HepG2 (cell line): ENCODE measurements at regions not wholly inside any gene's neighbourhood (a gene's known extent, or its start where the extent isn't known, plus 50 kb on each side); places are given as distances from the start of the nearest gene placed in this dataset.

Experiments
- ATAC-seq: fragments of 200-7000 bp; cut with Tn5 transposase; 3 replicates; pipeline ENCODE4 v1.9.1; 2020; ENCODE audit warnings: mild to moderate bottlenecking, moderate library complexity
- BruUV-seq: library from RNA; stranded (reverse); fragments of 400-500 nt; replicated peaks from 2 replicates; lab custom pipeline; 2021; lab: Mats Ljungman, UMichigan
- CTCF ChIA-PET: fragments of 300-600 bp; formaldehyde crosslinking; extraction: SDS; loops from one replicate; lab custom pipeline; 2021; ENCODE audit warnings: low total read pairs, inconsistent platforms, low intra/inter-chr PET ratio; lab: Yijun Ruan, JAX
- POLR2A ChIA-PET: fragments of 350-600 bp; sonication (Branson Sonifier 250); formaldehyde crosslinking; loops from one replicate; lab custom pipeline; 2020; ENCODE audit warnings: antibody characterized with exemption, inconsistent platforms; lab: Yijun Ruan, JAX
- DNase-seq: peaks from one replicate; pipeline ENCODE4 v3.0.0-alpha.2; 2015; ENCODE audit warnings: low spot score
- FAIRE-seq: peaks from 3 replicates; lab custom pipeline; 2011; peaks lifted over from hg19 to GRCh38; lab: Jason Lieb, UNC
- H2AFZ ChIP-seq: one replicate; pipeline ENCODE4 v1.6.1; 2011; ENCODE audit warnings: low read length, inconsistent platforms
- H3K27ac ChIP-seq: fragments of 300-600 bp; 3 replicates; pipeline ENCODE4 v1.8.0; 2011; ENCODE audit warnings: mixed run types, mild to moderate bottlenecking, mixed read lengths, low read length, inconsistent platforms; ENCODE audit not compliant: insufficient read depth; ENCODE audit errors: extremely low read length
- H3K27me3 ChIP-seq, 2 experiments: fragments of 200-600 bp in 1 of 2; 2 replicates in 1 of 2; 3 replicates in 1 of 2; pipeline versions ENCODE4 v1.6.0 to v1.8.0; 2011; ENCODE audit warnings: low read length in 2 of 2, mild to moderate bottlenecking in 2 of 2, moderate library complexity in 2 of 2, inconsistent platforms in 1 of 2; ENCODE audit not compliant: insufficient read depth in 2 of 2, control insufficient read depth in 1 of 2
- H3K36me3 ChIP-seq, 2 experiments: fragments of 200-600 bp in 1 of 2; replicated peaks in 1 of 2; 2 replicates in 1 of 2; 3 replicates in 1 of 2; pipeline versions ENCODE4 v1.5.1 to v1.8.0; 2011; ENCODE audit warnings: low read length in 2 of 2, inconsistent platforms in 1 of 2; ENCODE audit not compliant: insufficient read depth in 2 of 2, control insufficient read depth in 1 of 2
- H3K4me1 ChIP-seq: 2 replicates; pipeline ENCODE4 v1.5.1; 2012; ENCODE audit warnings: low read length, inconsistent platforms; ENCODE audit not compliant: insufficient read depth
- H3K4me2 ChIP-seq: 2 replicates; pipeline ENCODE4 v1.6.0; 2011; ENCODE audit warnings: low read depth, low read length, inconsistent platforms
- H3K4me3 ChIP-seq, 3 experiments: fragments of 200-600 bp in 1 of 3; sonication (generic), shearing (Covaris generic) in 1 of 3; replicated peaks in 1 of 3; 2 replicates each; pipeline ENCODE4 v1.5.1; 2011 to 2016; ENCODE audit warnings: low read length in 3 of 3, inconsistent platforms in 2 of 3, low read depth in 2 of 3, mild to moderate bottlenecking in 2 of 3, control low read depth in 1 of 3, mixed read lengths in 1 of 3; ENCODE audit not compliant: insufficient read depth in 1 of 3
- H3K79me2 ChIP-seq: one replicate; pipeline ENCODE4 v1.6.1; 2011; ENCODE audit warnings: low read length, inconsistent platforms; ENCODE audit not compliant: insufficient read depth
- H3K9ac ChIP-seq: 2 replicates; pipeline ENCODE4 v1.6.0; 2011; ENCODE audit warnings: mild to moderate bottlenecking, low read depth, low read length, inconsistent platforms; ENCODE audit not compliant: insufficient read depth
- H3K9me3 ChIP-seq: 2 replicates; pipeline ENCODE4 v1.5.1; 2012; ENCODE audit warnings: mild to moderate bottlenecking, low read length
- H4K20me1 ChIP-seq: 2 replicates; pipeline ENCODE4 v1.6.0; 2011; ENCODE audit warnings: inconsistent platforms, mild to moderate bottlenecking, low read length, moderate library complexity; ENCODE audit not compliant: insufficient read depth
- E2F5 ChIP-seq: sonication (generic); formaldehyde crosslinking; conservative IDR thresholded peaks from 2 replicates; pipeline ENCODE4 v1.4.0; 2020; ENCODE audit warnings: missing genetic modification reagents
- FOSL1 ChIP-seq: sonication (generic); formaldehyde crosslinking; IDR thresholded peaks from 2 replicates; pipeline ENCODE4 v1.9.0; 2021; ENCODE audit warnings: missing genetic modification reagents, borderline replicate concordance
- FOXP1 ChIP-seq, 2 experiments: fragments of 450-650 bp in 1 of 2; IDR thresholded peaks; 2 replicates each; pipeline ENCODE4 v1.6.1; 2017 to 2018; ENCODE audit warnings: antibody characterized with exemption in 1 of 2
- GLI4 ChIP-seq: sonication (generic); formaldehyde crosslinking; IDR thresholded peaks from 2 replicates; pipeline ENCODE4 v1.5.1; 2020; ENCODE audit warnings: missing genetic modification reagents, mild to moderate bottlenecking, moderate library complexity, borderline replicate concordance
- HNF4A ChIP-seq: sonication (generic); formaldehyde crosslinking; IDR thresholded peaks from 2 replicates; pipeline ENCODE4 v1.4.0; 2020; ENCODE audit warnings: missing genetic modification reagents
- MYC ChIP-seq: sonication (generic); formaldehyde crosslinking; IDR thresholded peaks from 2 replicates; pipeline ENCODE4 v1.9.0; 2021; ENCODE audit warnings: missing genetic modification reagents, borderline replicate concordance
- NCOA5 ChIP-seq: sonication (generic); formaldehyde crosslinking; IDR thresholded peaks from 2 replicates; pipeline ENCODE4 v1.4.0; 2020; ENCODE audit warnings: missing genetic modification reagents
- NFYC ChIP-seq: IDR thresholded peaks from 2 replicates; pipeline ENCODE4 v1.6.1; 2016; ENCODE audit warnings: missing genetic modification reagents, missing compliant biosample characterization
- THAP8 ChIP-seq: sonication (generic); formaldehyde crosslinking; IDR thresholded peaks from 2 replicates; pipeline ENCODE4 v1.5.1; 2020; ENCODE audit warnings: missing genetic modification reagents, mild to moderate bottlenecking, borderline replicate concordance
- THAP9 ChIP-seq: sonication (generic); formaldehyde crosslinking; IDR thresholded peaks from 2 replicates; pipeline ENCODE4; 2020; ENCODE audit warnings: missing genetic modification reagents, mild to moderate bottlenecking, borderline replicate concordance
- ZNF138 ChIP-seq: sonication (generic); formaldehyde crosslinking; IDR thresholded peaks from 2 replicates; pipeline ENCODE4 v1.5.0; 2020; ENCODE audit warnings: mild to moderate bottlenecking, low read depth, missing genetic modification reagents
- ZNF350 ChIP-seq: sonication (generic); formaldehyde crosslinking; IDR thresholded peaks from 2 replicates; pipeline ENCODE4 v1.4.0; 2020; ENCODE audit warnings: mild to moderate bottlenecking, low read depth, missing genetic modification reagents, borderline replicate concordance
- ZNF367 ChIP-seq: sonication (generic); formaldehyde crosslinking; IDR thresholded peaks from 2 replicates; pipeline ENCODE4 v1.4.0; 2020; ENCODE audit warnings: missing genetic modification reagents, borderline replicate concordance
- ZNF746 ChIP-seq: sonication (generic); formaldehyde crosslinking; IDR thresholded peaks from 2 replicates; pipeline ENCODE4 v1.8.0; 2022; ENCODE audit warnings: mild to moderate bottlenecking, missing genetic modification reagents
- WGBS: methylation state at CpG from one replicate; pipeline ENCODE4 v1.1.6; 2017; ENCODE audit warnings: low lambda C conversion rate; 5-methylcytosine and 5-hydroxymethylcytosine counted together
- in situ Hi-C: cut with HindIII; loops from 2 replicates; pipeline ENCODE4 v1.10.0; 2017; ENCODE audit warnings: low pct_unique_long_range_greater_than_20kb; ENCODE audit not compliant: extremely low pct_ligation_motif_present
- intact Hi-C: fragments of 100-400 bp; cut with micrococcal nuclease; formaldehyde crosslinking; loops from one replicate; pipeline ENCODE4 v1.10.0; 2022; ENCODE audit not compliant: unreplicated experiment
- TF ChIP-seq, protein P1 (sequence below): IDR thresholded peaks from 2 replicates; pipeline ENCODE4 v1.6.1; 2012; ENCODE audit warnings: inconsistent platforms
- TF ChIP-seq, protein P2 (sequence below): sonication (generic); formaldehyde crosslinking; IDR thresholded peaks from 2 replicates; pipeline ENCODE4 v1.8.0; 2022; ENCODE audit warnings: missing genetic modification reagents, mild to moderate bottlenecking, borderline replicate concordance
- TF ChIP-seq, protein P3 (sequence below): sonication (generic); formaldehyde crosslinking; IDR thresholded peaks from 2 replicates; pipeline ENCODE4 v1.4.0; 2020; ENCODE audit warnings: missing genetic modification reagents

DNA sequence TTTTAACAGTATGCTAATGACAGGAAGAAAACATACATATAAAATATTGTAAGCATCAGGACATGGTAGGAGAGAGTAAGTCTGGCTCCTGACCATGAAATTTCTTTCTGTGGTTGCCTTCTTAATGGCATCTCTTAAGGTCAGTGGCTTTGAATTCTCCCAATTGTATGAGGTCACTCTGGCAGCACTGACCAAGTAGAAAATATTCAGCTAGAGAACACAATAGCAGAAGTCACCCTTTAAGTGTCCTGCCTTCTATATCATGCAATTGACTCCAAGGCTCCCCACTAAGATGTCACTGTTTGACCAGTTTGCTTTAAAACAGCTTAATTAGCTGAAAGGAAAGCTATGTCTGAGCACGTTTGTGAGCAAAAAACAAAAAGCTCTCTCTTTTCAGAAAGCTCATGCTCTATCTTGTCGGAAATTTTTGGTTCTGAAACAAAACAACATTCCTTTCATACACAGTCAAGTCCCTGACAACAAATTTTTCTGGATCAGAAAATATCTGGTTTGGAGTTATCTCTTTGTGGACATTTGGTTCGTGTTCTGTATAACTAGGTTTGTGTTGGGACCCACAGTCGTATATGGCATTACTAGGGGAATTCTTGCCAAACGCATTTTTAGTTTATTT is 120.9 kb upstream of the IFNGR1 start:
- 92% methylated on average over 5 of the region's 5 CpGs for WGBS
- Histone ChIP-seq H3K36me3 (no peaks in the 10 kb centered on the region), H3K79me2 (no peaks in the 10 kb centered on the region), H3K4me1 (peaks cover 25% of the 10 kb centered on the region), H2AFZ (peak overlapping the region; percentile 24), H3K4me3 (no peak overlapping the region), H3K27ac (no peak overlapping the region), H3K27me3 (no peaks in the 10 kb centered on the region), H3K9me3 (no peaks in the 10 kb centered on the region), H3K4me2 (no peak overlapping the region), H3K9ac (no peak overlapping the region), H4K20me1 (no peaks in the 10 kb centered on the region)
- ChIA-PET CTCF (no interaction called here), POLR2A (interaction anchor here (1.1 kb wide), 1 partner anchor 10 kb away, joined by 6 read pairs; no protein-coding TSS in a partner anchor)
- no TSS peak for BruUV-seq
- DNase-seq, result no peak
- in situ Hi-C loops (no loop called here), intact Hi-C loops (no loop called here)
- no peak for ATAC-seq
- no peak for FAIRE-seq
- TF ChIP-seq, protein P1, sequence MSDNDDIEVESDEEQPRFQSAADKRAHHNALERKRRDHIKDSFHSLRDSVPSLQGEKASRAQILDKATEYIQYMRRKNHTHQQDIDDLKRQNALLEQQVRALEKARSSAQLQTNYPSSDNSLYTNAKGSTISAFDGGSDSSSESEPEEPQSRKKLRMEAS, result no peak
- TF ChIP-seq HNF4A (CRISPR knock-in tag), result no peak
- TF ChIP-seq NCOA5, result no peak
- no peak for TF ChIP-seq NFYC
- no peak for TF ChIP-seq ZNF138 (CRISPR knock-in tag)
- no peak for TF ChIP-seq FOXP1 (IDR thresholded peaks at IDR 0.05)
- TF ChIP-seq FOXP1 (CRISPR knock-in tag; IDR thresholded peaks at IDR 0.05), result no peak
- TF ChIP-seq, protein P2, sequence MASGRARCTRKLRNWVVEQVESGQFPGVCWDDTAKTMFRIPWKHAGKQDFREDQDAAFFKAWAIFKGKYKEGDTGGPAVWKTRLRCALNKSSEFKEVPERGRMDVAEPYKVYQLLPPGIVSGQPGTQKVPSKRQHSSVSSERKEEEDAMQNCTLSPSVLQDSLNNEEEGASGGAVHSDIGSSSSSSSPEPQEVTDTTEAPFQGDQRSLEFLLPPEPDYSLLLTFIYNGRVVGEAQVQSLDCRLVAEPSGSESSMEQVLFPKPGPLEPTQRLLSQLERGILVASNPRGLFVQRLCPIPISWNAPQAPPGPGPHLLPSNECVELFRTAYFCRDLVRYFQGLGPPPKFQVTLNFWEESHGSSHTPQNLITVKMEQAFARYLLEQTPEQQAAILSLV (CRISPR knock-in tag), result no peak
- no peak for TF ChIP-seq GLI4 (CRISPR knock-in tag)
- no peak for TF ChIP-seq ZNF350
- TF ChIP-seq FOSL1, result no peak
- TF ChIP-seq E2F5 (CRISPR knock-in tag), result no peak
- TF ChIP-seq THAP9 (CRISPR knock-in tag), result no peak
- TF ChIP-seq, protein P3, sequence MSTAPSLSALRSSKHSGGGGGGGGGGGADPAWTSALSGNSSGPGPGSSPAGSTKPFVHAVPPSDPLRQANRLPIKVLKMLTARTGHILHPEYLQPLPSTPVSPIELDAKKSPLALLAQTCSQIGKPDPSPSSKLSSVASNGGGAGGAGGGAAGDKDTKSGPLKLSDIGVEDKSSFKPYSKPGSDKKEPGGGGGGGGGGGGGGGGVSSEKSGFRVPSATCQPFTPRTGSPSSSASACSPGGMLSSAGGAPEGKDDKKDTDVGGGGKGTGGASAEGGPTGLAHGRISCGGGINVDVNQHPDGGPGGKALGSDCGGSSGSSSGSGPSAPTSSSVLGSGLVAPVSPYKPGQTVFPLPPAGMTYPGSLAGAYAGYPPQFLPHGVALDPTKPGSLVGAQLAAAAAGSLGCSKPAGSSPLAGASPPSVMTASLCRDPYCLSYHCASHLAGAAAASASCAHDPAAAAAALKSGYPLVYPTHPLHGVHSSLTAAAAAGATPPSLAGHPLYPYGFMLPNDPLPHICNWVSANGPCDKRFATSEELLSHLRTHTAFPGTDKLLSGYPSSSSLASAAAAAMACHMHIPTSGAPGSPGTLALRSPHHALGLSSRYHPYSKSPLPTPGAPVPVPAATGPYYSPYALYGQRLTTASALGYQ (CRISPR knock-in tag), result no peak
- no peak for TF ChIP-seq THAP8
- TF ChIP-seq MYC, result no peak
- no peak for TF ChIP-seq ZNF746 (CRISPR knock-in tag)
- no peak for TF ChIP-seq ZNF367 (CRISPR knock-in tag)
